Pulmonary artery endothelial cell (primary cell): ENCODE measurements at regions not wholly inside any gene's neighbourhood (a gene's known extent, or its start where the extent isn't known, plus 50 kb on each side); places are given as distances from the start of the nearest gene placed in this dataset.

Experiments used
- DNase-seq: peaks from one replicate; pipeline ENCODE4 v3.0.0-alpha.2; 2011; ENCODE audit warnings: low read depth, low spot score

DNA sequence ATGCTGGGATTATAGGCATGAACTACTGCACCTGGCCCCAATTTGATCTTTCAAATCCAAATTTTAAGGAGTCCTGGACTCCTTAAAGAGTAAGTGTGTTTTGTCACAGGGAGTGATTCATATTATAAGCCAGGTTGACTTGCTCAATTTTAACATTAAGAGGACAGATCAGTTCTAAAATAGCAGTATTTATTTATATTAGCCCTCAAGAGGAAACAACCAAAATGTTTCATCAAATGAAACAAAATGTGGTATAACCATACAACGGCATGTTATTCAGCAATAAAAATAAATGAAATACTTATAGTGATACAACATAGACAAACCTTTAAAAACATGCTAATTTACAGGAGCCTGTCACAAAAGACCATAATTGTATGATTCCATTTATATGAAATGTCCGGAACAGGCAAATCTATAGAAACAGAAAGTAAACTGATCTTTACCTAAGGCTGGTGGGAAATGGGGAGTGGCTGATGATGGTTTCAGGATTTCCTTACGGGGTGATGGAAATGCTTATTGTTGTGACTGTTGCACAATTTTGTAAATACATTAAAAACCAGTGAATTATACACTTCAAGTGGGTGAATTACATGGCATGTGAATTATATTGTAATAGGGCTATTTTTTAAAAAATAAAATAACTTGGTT, 637.4 kb downstream of the MMUT start:
- DNase-seq = no peak

- DNase-seq = no peak
Measured at GRCh38 chr6:48818052-48818412, 645.0 kb downstream of the MMUT start.

GRCh38 chr6:48817333-48818051, 645.6 kb downstream of the MMUT start:
- no peak for DNase-seq

- DNase-seq = no peak
Measured at GRCh38 chr6:48814957-48815356, 648.1 kb downstream of the MMUT start.

DNA sequence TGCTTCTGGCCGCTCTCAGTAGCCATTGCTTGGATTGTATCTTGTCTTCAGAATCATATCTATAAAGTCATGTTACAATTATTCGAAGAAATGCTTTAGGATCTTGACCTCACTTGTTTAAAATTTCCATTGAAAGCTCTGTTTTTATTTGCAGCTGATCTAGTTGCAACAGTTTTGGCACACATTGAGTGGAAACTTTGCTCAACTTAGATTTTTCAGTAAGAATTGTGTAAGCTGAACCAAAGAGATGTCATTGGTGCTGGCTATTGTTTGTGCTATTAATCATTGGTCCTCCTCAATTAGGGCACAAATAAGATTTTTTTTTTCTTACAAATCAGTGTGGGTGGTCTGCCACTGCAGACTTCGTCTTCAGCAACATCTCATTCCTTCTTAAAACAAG, 649.2 kb downstream of the MMUT start:
- DNase-seq = no peak

DNA sequence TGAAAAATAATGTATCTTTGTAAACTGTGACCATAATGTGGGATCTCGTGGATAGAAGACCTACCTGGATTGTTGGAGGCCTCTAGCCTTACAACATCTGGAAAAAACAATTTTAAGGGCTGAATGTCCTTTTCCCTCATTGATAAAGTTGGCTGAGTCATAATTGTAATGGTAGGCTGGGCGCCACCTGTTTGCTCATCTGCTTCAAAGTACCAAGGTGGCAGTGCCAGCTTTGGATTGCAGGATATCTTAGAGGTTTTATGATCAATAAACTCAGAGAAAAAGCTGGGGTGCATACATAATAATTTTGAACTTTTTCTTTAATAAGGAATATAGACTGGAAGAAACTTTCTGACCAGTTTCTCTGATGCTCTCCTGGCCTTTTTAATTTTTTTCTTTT, 653.4 kb downstream of the MMUT start:
- DNase-seq = no peak

DNA sequence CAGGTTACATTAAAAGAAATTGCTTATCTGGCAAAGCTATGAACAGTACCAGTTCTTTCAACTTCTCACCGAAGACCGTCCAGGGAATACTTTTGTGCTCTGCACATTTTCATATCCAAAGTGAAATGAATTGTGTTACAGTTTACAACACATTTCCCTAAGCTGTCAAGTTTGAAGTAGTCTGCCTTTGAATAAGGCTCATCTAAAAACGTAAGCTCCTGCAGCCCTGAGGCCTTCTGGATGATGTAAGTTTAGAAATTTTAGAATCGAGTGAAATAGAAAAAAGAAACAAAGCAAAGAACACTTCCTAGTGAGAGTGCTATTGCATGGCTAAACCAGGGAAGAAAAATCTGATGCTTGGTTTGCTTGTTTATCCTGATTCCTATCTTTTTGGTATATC, 653.8 kb downstream of the MMUT start:
- no peak for DNase-seq

GRCh38 chr6:48798296-48798695, 664.8 kb downstream of the MMUT start:
- DNase-seq = no peak

GRCh38 chr6:48782225-48782624, 671.2 kb upstream of the PTCHD4 start:
- no peak for DNase-seq

DNA sequence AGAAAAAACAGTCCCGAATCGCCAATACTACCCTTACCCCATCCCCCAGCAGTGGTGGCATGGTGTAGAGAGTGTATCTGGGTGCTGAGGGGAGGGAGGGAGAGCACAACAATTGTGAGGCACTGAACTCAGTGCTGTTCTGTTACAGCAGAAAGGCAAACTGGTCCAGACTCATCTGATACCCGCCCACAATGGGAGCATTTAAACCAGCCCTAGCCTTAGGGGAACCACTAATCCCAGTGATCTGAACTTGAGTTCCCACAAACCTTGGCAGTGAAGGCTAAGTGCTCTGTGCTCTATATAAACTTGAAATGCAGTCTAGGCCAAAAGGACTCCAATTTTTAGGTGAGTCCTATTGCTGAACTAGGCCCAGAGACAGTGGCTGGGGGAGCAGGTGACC, 666.4 kb upstream of the PTCHD4 start:
- no peak for DNase-seq

GRCh38 chr6:48775157-48775556, 664.2 kb upstream of the PTCHD4 start:
- no peak for DNase-seq

DNA sequence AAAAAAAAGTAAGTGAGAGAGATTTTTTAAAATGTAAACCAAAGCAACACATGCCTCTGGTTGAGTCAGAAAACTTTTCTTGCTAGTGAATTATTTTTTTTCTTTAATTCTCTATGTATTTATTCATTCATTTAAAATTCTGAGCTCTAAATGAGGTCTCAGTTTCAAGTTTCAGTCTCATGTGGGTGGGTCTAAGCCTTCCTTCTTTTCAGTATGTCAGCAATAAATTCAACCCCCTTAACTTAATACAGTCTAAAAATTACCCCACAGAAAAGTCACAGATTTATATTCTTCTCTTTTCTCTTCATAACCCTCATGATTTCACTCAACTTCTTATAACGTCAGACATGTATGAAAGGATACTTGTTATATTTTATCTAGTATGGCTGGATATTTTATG, 663.3 kb upstream of the PTCHD4 start:
- no peak for DNase-seq

- DNase-seq = no peak
Measured at GRCh38 chr6:48766349-48766748, 655.4 kb upstream of the PTCHD4 start.

- DNase-seq = no peak
Measured at GRCh38 chr6:48765352-48765961, 654.5 kb upstream of the PTCHD4 start.

GRCh38 chr6:48764286-48765044, 653.5 kb upstream of the PTCHD4 start:
- no peak for DNase-seq

DNA sequence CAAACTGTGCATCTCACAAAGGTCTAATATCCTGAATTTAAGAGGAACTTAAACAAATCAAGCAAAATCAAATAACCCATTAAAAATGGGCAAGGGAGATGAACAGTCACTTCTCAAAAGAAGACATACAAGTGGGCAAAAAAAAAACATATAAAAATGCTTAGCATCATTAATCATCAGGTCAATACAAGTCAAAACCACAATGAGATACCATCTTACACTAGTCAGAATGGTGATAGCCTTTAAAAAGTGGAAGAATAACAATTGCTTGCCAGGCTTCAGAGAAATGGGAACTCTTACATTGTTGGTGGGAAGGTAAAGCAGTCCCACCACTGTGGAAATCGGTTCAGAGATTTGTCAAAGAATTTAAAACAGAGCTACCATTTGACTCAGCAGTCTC, 646.7 kb upstream of the PTCHD4 start:
- DNase-seq = no peak

DNA sequence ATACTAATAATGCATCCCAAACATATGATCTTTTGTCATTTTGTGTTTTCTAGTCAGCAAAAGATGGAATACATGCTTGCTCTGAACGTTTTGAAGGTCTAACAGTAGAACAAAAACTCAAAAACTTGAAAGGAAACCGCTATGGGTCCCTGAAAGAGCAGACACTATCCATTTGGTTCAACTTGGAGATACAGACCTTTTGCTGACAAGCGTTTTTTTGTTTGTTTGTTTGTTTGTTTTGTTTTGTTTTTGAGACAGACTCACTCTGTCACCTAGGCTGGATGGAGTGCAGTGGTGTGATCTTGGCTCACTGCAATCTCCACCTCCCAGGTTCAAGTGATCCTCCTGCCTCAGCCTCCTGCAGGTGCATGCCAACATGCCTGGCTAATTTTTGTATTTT, 644.3 kb upstream of the PTCHD4 start:
- DNase-seq = no peak

DNA sequence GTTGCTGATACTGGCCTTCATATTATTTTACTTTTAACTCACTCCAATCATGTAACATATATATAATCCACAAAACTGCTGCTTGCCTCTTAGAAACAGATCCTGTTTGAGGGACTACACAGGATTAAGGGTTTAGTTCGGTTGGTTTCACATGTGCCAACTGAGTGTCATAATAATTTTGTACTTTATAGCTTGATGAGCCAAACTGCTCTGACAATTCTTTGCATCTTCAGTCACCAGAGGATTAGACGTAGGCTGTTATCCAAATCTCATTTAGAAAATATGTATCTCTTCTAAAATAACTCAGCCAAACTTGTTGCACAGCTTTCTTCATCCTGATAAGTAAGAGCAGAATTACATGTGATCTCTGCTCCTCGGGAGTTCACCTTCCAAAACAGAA, 643.6 kb upstream of the PTCHD4 start:
- no peak for DNase-seq

DNA sequence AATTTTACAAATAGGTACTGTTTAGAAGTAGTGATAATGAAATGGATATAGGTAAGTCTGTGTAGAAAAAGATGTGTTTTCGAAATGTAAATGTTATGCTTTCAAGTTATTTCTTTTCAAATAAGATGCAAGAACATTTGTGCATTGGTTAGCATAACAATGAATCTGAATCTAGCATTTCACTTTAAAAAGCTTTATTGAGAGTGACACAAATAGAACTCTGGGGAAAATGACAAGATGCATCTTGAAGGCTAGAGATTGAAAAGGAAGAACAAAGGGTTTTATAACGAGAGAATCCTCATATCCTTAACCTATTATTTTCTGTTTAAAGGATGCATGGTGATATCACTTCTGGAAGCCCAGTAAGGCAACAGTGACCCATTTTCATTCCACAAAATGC, 639.9 kb upstream of the PTCHD4 start:
- no peak for DNase-seq

DNA sequence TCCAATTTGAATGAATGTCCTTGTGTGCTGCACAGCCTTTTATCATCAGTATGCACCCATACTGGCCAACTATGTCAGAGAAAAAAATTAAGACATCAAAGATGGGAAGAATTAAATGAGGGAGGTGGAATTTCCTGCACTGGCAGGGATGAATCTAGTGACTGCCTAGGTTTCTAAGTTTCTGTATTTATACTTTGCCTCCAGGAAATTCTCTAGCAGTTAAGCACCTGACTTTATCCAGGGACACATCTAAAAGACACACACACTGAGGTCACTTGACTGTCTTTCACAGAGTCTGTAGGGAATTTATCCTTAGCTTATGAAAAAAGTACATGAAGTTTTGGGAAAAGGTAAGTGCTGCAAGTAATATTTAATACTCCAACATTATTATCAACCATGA, 636.5 kb upstream of the PTCHD4 start:
- no peak for DNase-seq

GRCh38 chr6:48747040-48747439, 636.0 kb upstream of the PTCHD4 start:
- DNase-seq = no peak

DNA sequence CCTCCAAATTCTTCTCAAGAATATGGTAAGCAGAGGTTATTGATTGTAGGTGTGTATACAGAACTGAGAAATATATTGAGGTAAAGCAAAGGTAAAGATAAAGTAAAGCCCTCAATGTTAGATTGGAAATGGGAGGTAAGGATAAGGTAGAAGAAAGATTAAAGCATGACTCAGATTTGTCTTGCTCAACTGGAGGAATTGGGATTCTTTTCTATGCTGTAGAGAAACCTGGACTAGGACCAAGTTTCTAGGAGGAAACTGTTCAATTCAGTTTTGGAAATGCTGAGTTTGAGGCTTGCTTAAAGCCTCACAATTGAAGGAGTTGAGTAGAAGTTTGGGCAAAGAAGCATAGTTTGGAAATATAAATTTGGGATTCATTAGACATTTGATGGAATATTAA, 634.0 kb upstream of the PTCHD4 start:
- DNase-seq = no peak
